ENCODE measurements at regions not wholly inside any gene's neighbourhood (a gene's known extent, or its start where the extent isn't known, plus 50 kb on each side); places are given as distances from the start of the nearest gene placed in this dataset.

DNA sequence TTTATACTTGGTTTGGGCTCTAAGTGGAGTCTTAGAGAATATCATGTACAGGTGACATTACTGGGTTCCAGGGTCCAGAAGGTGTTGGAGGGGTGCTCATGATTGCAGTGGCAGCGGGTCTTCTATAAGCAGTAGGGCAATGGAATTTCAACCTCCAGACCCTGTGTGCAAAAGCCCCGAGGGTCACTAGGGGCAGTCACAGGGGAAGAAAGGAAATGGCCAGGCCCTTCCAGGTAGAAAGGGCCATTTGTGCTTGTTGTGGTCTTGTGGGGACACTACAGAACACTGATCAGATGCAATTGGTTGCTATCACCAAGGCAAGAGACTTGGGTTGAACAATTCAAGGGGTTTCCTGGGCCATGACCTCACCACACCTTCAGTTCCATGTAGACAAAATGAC lies 283.4 kb downstream of the GADD45G start:
- no peak for DNase-seq

GRCh38 chr9:89888677-89889076 lies 283.9 kb downstream of the GADD45G start:
- DNase-seq, result no peak

DNA sequence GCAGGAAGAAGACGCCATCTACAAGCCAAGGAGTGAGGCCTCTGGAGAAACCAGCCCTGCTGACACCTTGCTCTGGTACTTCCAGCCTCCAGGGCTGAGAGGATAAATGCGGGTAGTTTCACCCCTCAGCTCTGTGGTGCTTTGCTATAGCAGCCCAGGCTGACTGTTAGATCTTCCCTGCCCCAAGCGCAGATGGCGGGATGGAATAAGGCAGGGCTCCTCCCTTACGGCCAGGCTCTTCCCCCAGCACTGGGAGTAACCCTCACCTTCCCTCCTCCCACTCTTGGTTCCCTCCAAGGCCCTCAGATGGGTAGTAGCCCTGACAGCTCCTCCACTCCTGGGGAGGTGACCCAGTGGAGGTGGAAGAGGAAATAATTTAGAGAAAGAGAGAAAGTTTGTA lies 285.1 kb downstream of the GADD45G start:
- no peak for DNase-seq

DNA sequence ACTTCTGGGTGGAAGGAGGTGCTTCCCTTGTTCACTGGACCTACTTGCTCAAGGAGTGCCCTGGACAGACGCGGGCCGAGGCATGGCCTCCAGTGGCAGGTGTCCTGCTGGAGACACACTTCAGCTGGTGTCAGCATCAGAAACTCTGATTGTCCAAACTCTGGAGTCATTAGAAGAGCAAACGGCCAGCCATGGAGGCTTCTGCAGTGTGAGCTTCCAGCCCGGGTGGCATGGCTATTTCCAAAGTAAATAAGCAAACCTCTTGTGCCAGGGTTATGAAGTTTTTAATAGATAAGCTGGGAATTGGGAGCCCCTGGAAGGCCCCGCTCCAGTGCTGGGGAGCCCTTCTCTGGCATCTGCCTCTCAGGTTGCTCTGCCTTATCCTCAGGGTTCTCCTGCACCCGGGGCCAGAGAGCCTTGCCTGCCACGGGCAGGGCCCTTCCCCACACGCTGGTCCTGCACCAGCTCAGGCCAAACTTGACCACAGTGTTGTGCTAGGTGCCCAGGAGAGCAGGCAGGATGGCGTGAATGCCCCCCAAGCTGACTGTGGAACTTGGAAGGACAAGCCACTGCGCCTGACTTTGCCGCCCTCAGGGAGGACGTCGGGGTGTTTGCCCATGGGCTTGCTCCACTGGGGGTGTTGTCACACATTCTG lies 285.6 kb downstream of the GADD45G start:
- DNase-seq, result no peak

GRCh38 chr9:89891221-89891590 lies 286.4 kb downstream of the GADD45G start:
- DNase-seq, result no peak

DNA sequence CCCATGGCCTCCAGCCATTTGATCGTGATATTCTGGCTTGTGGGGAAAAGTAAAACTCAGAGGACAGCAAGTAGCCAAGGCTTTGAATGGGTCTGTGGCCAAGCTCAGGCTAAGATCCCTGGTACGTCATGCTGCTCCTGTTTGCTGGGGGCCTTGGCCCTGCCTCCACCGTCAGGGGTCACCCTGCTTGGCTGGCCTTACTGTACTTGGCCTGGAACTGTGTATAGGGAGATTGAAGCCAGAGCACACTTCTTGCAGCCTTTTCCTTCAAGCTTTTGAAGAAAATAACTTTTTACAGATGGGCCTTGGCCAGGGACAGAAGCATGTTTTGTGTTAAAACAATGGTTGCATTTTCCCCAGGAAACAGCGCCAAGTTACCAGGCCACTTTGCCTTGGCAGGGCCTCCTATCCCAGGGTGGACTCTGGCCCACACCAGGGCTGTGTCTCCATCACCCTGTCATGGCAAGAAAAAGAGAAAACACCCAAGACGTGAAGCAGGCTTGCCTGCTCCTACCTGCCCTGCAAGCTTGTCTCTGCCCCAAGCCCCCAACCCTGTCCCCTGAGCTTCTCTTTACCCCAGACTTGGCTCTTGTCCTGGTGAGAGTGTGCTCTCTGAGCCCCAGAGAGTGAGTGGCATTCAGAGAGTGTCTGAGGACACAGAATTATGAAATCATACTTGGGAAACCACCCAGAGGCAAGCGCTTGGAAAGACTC lies 286.9 kb downstream of the GADD45G start:
- DNase-seq, result no peak

- DNase-seq, result no peak
These were observed 288.1 kb downstream of the GADD45G start for GRCh38 chr9:89892920-89893319.

- no peak for DNase-seq
These were observed 289.1 kb downstream of the GADD45G start for GRCh38 chr9:89893886-89894285.

- DNase-seq, result no peak
These were observed 292.1 kb downstream of the GADD45G start for GRCh38 chr9:89896806-89897340.

- DNase-seq, result no peak
These were observed 294.8 kb downstream of the GADD45G start for GRCh38 chr9:89899573-89899972.

- DNase-seq, result no peak
These were observed 297.1 kb downstream of the GADD45G start for GRCh38 chr9:89901920-89902319.

- DNase-seq, result no peak
These were observed 297.8 kb downstream of the GADD45G start for GRCh38 chr9:89902450-89903140.

DNA sequence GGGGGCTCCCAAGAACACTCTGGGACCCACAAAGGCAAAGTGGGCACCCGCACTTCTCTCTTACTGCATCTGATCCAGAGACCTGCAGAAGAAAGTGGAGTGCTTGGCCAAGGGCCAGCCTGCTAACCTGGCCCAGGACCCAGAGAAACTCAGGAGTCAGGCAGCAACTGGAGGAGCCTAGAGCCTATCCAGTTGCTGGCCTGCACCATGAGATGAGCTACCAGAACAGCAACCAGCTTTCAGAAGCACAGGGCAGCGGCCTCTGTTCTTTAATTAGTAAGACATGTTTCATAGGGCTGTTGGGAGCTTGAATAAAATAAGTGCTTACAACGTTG lies 298.3 kb downstream of the GADD45G start:
- no peak for DNase-seq

GRCh38 chr9:89905606-89906338 lies 301.0 kb downstream of the GADD45G start:
- DNase-seq, result no peak

GRCh38 chr9:89911721-89912604 lies 307.2 kb downstream of the GADD45G start:
- no peak for DNase-seq

GRCh38 chr9:89912605-89912953 lies 307.8 kb downstream of the GADD45G start:
- no peak for DNase-seq

- DNase-seq, result no peak
These were observed 310.4 kb downstream of the GADD45G start for GRCh38 chr9:89915187-89915586.

DNA sequence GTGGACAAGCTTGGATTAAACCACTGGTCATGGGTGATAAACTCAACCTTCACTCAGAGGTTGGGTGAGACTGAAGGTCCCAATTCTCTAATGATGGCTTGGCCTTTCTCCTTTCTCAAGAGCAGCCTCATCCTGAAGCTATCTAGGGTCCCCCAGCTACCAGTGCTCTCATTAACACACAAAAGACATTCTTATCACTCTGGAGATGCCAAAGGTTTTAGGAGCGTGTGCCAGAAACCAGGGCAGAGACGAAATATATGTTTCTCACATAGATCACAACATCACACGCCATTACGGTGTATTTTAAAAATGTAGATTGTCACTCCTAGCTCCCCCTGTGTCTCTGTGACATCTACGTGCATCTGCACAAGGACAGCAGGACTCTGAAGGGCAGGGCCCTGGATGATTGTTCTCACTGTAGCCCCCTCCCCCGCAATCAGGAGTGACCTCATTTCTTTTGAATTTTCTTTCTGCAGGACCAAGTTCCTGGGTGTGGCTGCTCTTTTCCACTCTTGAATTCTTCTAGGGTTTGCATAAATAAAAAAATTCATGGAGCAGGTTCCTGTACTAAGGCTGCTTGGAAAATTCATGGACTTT lies 311.3 kb downstream of the GADD45G start:
- no peak for DNase-seq

DNA sequence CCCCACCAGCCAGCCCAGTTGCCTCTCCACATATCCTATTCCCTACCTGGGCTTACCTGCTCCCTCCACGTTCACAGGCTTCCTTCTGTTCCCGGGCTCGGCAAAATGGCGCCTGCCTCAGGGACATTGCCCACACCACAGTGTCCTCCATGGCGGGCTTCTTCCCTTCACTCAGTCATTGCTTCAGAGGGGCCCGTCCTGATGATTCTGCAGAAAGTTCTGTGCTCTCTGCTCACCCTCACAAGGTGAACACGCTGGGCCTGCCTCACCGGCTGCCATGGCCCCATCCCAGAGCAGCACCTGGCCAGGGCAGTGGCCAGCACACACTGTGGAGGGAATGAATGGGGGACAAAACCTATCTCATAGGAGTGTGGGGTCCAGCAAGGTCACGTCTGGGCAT lies 313.0 kb downstream of the GADD45G start:
- DNase-seq, result no peak

DNA sequence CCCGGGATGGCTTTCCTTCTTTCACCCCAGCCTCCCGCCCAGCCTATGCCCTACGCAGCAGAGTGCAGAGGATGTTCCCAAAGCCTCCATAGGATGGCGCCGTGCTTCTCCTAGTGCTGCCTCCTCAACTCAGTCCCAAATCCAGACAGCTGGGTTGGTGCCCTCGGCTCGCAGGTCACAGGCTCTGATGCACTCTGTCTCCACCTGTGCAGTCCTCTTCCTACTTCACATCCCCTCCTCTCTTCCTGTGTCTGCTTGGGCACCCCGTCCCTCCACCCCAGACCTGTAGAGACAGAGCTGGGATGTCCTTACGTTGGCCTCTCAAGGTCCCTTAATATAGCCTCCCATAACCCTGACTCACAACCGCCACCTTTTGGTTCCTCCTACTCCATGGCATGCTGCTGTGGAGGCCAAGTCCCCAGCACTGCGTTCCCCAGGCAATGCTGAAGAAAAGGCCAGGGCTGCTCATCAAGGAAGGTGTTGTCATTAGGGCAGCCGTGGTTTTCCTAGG lies 314.4 kb downstream of the GADD45G start:
- no peak for DNase-seq

- no peak for DNase-seq
These were observed 315.3 kb downstream of the GADD45G start for GRCh38 chr9:89920131-89920530.

GRCh38 chr9:89920951-89921350 lies 316.1 kb downstream of the GADD45G start:
- no peak for DNase-seq

Data from effector CD4-positive, alpha-beta T cell (primary cell).